GM21723 (cell line): ENCODE measurements at regions not wholly inside any gene's neighbourhood (a gene's known extent, or its start where the extent isn't known, plus 50 kb on each side); places are given as distances from the start of the nearest gene placed in this dataset.

Experiments used
- ATAC-seq: cut with Tn5 transposase; IDR thresholded peaks from one replicate; pipeline ENCODE4 v1.9.1; 2021; ENCODE audit warnings: mild to moderate bottlenecking, moderate library complexity; ENCODE audit not compliant: unreplicated experiment

DNA sequence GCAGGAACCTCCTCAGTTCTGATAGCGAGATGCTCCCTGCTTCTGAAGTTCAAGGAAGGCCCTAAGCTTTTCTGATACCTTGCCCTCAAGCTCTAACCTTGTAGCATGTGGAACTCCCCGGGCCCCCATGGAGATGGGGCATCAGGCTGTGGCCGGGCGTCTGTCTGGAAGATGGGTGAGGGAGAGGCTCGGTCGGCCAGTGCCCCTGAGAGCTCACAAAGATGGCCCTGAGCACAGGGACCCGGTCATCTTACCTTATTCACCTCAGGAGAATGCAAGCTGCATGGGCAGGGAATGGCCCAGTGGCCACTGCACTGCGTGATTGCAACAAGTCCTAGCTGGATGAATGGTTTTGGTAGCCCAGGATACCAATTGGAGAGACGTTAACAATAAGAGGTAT lies 830.3 kb downstream of the TBC1D22A start:
- ATAC-seq, result no peak

DNA sequence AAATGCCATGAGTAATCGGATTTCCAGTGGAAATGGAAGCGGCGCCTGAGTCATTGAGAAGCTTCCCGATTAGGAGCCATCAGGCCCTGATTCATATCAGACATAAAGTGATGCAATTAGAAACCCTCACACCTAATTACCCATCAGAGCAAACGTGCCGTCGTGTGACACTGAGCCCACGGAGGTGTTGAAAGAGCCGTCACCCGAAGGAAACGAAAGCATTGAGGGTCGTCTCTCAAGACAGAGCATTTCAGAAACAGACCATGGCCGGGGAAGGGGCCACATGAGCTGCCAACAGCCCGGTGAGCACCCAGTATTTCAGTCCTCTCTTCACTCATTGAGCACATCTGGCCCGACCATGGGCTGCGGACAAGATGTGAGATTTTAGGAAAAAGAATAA lies 829.3 kb downstream of the TBC1D22A start:
- ATAC-seq, result no peak

DNA sequence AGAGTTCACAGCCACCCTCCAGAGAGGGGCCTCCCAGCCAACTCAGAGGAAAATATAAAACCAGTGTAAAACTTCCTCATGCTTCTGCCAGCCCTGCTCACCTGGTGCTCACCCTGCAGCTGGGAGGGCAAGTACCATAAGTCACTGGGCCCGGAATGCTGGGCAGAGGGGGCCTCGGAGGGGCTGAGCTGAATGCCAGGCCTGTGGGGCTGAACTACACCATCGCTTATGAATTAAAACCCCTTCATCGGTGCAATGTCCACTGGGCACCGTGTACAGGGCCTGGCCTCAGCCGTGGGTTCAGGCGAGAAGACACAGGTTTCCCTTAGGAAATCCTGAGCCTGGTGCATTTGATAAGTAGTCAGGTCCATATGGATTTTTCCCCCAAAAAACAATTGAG lies 828.6 kb downstream of the TBC1D22A start:
- no peak for ATAC-seq

DNA sequence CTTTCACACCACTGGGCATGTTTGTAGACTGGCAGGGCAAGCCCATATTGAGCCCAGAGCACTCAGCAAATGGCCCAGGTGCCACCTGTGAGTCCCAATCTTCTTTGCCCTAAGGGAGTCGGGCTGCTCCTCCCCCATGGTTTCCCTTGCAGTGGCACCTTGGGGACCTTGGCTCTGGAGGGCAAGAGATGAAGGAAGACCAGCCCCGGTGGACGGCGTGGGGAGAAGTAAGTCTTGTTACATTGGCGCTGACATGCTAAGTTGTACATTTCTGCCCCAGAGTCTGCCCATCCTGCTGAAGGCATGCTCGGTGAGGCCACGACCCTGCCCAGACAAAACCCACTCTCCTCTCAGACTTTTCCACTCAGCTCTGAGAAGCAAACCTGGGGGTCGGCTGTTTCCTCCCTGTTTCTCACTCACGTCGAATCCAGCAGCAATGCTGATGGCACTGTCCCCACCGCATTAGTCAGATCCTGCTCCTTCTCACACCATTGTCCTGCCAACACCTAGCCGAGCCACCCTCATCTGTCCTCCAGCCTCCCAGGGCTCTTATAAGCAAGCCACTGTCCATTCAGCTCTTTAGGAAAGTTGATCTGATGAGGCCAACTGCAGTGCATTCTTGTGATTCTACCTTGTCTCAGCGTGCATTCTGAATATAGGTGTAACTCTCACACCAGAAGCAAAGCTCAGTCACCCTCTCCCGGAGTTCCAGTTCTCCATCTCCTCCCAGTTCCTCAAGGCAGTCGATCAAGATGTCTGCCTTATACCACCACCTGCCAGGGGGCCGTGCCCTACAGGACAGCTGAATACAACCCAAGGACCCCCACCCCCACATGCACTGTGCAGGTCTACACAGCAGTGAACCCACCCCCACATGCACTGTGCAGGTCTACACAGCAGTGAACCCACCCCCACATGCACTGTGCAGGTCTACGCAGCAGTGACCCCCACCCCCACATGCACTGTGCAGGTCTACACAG lies 827.1 kb downstream of the TBC1D22A start:
- ATAC-seq, result no peak

DNA sequence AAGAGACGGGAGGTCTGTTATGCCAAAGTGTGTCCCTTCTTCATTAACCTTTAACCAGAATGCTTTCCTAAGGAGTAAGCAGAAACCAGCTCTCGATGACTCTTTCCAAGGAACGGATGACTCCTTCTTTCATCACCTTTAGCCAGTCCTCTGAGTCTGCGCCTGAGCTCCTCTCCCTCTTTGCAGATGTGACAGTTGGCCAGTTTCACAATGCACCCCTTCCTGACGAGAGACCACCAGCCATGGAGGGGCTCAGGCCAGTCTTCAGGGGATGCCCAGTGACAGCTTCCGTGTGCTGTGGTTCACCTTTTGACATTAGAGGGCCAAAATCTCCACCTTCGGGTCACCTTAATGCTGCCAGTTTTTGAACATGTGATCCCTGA lies 826.1 kb downstream of the TBC1D22A start:
- no peak for ATAC-seq

DNA sequence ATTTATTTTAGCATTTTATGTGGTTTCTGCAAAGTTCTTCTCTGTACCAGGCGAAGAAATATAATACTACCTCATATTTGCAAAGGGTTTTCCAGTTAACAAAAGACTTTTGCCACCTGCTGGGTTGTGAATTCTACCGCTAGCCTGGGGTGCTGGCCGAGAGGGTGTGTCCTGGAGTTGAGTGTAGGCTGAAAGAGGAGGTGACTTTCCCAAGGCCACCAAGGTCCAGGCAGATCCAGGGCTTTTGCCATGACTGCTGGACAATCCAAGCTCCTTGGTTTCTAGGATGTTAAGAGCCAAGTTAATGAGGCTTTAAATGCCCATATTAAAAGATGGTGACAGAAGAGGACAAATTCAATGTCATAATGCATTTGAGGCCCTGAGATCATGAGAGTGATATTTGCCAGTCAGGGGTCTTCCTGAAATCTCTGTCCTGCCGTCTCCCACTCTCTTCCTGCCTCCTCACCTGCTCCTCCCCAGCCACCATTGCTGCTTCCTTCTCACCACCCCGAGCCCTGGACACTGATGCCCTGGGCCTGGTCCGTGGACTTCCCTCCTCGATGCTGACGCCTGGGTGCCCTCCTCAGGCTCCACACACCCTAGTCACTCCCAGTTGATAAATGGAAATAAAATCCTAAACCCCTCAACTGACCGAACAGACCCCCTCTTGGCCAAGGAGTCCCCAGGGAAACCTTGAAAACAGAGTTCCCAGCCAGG lies 825.6 kb downstream of the TBC1D22A start:
- no peak for ATAC-seq

DNA sequence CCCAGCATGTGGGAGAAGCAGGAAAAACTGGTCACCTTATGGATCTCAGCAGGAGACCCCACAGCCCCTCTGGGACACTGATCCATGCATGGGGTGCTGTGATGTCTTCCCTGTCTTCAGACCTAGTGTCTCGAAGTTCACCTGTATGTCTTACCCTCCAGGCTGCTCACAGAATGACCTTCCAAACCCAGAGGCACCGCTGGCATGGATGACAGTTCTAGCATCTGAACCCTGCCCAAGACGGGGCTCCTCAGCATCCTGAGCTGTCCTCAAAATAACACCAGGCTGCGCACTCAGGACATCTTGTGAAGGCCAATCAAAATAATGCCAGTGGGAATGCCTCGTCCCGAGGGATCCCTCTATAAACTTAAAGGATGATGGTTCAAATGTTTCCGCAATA lies 824.9 kb downstream of the TBC1D22A start:
- no peak for ATAC-seq

DNA sequence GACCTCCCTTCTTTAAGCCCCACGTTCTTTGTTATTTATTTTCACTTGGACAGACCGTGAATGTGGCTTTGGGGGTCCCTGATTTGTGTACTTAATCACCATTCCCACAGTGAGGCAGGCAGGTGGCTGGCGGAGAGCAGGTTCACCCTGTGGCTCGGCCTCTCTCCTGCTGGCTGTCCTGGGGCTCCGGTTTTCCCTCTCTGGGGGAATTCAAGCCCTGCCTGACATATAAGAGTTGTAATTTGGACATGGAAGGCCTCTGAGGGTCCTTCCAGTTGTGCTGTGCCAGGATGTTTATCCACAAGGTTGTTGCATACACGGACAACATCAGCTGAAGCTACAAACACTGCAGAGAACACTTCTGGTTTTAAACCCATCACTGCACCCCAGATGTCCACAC lies 824.5 kb downstream of the TBC1D22A start:
- no peak for ATAC-seq

DNA sequence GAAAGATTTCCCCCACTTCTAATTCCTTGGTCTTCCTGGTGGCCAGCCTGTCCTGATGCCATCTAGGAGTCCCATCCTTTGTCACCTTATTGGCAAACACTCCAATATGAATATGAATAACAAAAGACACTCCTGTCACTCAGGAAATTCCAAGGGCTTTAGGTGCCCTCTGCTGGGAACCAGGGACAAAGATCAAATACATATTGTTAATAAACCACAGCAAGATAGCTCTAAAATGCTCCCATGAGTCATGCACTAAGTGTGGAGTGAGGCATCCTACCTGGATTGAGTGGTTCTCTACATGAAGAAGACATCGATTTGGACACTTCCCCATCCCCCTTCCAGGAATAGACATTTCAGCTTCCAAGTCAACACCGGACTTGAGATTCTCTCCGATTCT lies 823.6 kb downstream of the TBC1D22A start:
- ATAC-seq, result no peak

DNA sequence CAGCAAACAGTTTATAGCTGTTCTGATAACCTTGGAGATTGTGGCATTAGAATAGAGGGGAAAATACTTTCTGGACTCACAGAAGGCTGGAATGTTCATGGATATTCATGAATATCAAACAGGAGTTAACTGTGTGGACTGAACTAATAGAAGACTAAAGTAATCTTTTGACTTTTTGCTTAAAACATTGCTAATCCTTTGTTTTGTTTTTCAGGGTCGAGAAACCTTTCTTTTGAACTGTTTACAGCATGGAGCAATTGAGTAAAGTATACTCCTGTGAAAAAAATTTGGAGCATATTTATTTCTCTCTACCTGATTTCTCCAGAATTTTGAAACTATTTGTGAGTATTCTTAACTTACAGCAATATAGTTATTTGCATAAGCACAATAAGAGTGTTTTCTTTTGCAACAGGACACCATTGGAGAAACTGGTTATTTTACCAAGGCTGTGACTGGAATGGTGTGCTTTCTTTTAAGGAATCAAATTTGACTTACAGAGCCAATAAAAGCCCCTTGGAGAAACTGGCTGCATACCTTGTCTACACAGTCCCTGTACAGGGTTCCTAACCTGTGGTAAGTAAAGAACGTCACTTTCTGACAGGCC lies 821.6 kb downstream of the TBC1D22A start:
- ATAC-seq, result no peak

DNA sequence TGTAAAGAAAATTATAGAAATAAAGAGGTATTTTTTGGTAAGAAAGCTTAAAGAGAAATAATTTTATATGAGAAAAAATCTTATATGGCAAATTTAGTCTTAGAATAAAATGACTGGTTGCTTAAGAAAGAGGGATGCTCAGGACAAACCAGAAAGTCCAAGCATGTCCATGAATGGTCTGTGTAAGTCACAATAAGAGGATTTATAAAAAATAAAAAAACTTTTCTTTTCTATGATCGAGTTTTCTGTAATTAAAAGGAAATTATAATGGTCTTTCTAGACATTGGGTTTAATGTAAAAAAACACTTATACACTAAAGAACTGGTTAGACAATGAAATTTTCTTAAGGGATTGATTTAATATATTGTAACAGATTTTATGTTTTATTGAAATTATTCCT lies 819.6 kb downstream of the TBC1D22A start:
- no peak for ATAC-seq

DNA sequence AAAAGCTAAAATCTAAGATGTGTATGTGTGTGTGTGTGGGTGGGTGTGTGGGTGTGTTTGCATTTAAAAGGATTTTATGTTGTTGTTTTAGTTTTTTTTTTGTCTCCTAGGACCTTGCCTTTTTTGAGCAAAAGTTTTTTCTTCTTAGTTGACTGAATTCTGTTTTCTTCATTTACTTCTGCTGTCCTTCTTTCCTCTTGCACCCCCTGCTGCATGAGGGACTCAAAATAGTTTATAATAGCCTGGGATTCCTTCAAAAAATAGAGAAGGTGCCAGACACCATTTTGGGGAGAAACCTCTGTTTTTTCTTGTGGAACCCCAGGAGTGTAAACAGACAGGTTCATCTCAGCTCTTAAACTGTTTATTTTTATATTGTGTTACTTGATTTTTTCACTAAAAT lies 817.7 kb downstream of the TBC1D22A start:
- no peak for ATAC-seq

DNA sequence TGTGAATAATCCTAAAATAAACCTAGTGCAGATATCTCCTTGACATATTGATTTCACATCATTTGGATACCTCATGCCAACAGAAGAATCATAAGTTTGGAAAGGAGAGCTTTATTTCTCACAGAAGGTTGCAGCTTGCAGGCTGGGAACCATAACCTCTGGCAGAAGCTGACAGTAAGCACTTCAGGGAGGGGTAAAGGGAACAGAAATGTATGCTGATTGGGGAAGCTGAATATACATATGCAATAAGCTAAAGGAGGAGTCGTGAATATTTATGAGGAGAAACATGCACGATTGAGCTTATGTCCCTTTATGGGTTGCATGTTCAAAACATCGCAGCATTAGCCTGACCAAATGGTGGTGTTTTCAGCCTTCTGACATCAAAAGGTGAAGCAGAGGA lies 814.5 kb downstream of the TBC1D22A start:
- no peak for ATAC-seq

DNA sequence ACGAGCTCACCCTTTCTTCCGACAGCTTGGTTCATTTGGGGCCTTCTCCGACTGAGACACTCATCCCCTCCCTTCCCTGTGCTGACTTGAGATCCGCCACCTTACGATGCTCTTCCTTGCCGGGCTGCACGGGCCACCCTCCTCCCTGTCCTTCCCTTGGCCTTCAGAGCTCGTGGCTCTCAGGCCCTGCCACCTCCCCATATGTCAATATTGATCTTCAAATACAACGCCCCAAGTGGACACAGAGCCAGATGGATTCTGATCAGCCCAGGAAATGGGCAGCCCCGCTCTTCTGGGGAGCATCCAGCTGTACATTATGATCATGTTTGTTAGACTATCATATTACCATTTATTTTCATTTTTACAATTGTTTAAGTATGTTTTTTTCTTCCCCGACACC lies 812.8 kb downstream of the TBC1D22A start:
- no peak for ATAC-seq

DNA sequence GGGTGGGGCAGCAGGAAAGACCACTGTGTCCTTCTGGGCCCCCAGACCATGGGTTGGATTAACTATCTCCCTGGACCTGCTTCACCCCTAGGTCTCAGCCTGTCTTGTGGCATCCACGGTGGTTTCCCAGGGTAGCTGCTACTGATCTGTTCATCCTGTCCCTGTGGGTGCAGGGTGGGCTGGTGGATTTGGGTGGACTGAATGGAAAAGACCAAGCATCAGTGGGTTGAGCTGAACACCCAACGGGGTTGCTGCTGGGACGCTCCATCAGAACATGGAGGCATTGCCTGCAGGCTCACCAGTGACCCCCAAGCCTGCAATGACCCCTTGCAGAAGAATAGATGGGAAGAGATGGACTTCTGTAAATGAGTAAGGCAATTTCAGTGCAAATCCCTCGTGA lies 812.1 kb downstream of the TBC1D22A start:
- ATAC-seq, result no peak

DNA sequence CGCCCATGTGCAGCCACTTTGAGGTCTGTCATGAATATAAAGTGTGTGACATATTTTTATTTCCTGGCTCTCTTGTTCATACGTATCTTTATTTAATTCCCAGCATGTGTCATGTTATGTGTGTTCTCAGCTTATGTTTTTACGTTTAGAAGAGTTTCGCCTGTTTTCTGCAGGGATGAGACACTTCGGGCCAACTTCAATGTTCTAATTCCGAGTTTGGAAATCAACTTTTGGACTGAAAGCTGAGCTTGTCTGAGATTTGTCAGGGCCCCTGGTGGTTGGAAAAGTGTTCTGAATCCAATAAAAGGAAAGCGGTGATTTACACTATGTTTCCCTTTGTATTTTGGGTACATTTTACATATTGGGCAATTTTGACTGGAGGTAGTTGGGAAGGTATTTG lies 810.7 kb downstream of the TBC1D22A start:
- ATAC-seq, result no peak

DNA sequence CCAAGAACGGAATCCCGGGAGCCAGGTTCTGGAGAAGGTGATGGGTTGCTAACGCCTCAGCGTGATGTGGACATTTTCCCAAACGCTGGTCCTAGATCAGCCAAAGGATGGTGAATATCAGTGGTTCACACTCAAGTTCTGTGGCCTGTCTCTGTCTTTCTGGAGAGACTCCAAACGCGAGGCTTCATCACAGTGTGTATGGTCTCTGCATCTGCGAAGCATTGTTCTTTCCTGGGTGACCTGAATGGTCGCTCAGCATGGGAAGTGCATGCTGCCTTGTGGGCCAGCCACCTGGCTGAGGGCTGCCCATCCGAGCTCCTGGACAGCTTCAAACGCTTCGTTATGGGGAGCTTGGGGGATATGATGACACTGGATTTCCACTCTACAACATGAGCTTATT lies 810.0 kb downstream of the TBC1D22A start:
- ATAC-seq, result no peak

DNA sequence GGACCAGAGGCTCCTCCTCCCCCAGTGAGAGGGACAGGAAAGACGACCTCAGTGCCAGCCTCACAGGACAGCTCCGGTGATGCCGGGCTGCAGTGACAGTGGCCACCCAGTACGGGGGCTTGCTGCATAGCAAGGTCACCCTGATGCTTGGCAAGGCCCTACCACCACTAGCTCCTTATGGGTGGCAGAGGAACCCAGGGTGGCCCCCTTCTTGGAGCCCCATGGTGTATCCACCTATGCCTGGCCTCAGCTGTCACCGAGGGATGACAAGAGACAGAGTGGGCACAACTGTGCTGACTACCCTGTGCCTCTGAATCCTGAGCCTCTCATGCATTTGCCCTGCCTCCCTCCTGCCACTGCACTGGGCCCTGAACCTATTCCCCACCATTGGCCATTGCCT lies 809.2 kb downstream of the TBC1D22A start:
- no peak for ATAC-seq

DNA sequence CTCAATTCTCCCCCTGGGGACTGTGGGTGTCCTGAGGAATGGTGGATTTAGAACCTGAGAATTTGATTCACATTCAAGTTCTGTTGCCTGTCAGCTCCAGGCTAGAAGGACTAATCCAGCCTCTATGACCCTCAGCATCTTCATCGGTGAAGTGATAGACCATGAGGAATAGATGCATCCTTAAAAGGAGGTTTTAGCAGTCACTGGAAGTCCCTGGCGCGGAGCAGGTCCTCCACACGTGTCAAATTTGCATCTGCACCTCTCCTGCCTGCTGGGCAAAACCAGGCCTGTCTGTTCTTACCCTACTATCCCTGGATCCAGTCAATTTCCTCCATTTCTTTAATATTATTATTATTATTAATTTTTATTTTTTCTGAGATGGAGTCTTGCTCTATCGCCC lies 808.4 kb downstream of the TBC1D22A start:
- no peak for ATAC-seq

DNA sequence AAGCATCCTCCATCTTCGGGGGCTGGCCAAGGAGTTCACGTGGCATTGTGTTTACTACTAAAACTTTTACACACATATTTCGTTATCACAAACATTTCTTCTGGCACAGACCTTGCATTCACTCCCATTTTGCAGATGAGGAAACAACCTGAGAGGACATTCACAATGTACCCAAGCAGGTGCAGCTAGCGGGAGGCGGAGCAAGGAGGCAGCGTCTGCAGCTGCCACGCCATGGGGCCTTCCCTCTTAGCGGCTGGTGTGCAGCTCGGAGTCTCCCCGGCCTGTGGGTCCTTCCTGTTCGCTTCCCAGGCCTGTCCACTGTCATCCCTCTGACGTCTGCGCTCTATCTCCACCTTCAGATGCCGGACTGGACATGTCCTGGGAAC lies 807.8 kb downstream of the TBC1D22A start:
- no peak for ATAC-seq

DNA sequence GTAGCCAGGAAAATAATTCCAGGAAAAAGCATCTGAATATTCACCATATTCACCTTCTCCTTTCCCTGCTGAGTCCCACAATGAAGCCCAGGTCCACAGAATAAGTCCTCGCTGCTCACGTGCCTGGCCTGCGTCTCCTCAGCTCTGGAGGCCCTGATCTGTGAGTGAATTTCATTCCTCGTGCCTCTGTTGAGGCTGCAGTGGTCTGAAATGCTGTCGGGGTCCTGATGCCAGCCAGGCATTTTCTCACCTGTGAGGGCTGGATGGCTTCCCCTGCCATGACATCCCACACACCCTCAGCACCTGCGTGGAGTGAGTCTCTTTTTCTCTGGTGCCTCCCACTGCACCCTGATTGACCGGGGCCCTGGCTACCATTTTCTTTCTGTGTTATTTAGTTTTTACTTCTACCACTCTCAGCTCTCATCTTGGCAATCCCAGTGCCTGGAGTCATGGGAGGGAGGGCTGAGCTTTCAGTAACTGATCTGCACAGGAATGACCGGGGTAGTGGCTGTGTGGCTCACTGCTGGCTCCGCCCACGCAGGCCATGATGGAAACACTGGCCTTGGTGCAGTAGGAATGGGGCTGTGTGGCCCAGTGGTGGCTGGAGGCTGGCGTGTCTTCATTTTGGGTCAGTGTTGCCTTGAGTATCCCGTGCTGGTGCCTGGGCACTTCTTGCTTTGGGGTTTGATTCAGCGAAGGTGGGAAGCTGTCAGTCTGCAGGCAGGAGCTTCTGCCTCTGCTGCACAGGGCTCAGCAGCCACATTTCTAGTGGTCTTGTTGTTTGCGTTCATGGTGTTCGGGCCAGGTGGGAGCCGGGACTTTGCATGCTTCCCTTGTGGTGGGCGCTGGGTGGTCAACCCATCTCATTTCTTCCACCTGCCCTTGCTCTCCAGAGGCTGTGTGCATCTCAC lies 807.2 kb downstream of the TBC1D22A start:
- no peak for ATAC-seq
